GM21528 (cell line): ENCODE measurements at regions not wholly inside any gene's neighbourhood (a gene's known extent, or its start where the extent isn't known, plus 50 kb on each side); places are given as distances from the start of the nearest gene placed in this dataset.

Source experiments
- ATAC-seq: cut with Tn5 transposase; IDR thresholded peaks from one replicate; pipeline ENCODE4 v1.9.1; 2021; ENCODE audit warnings: mild to moderate bottlenecking, moderate library complexity; ENCODE audit not compliant: unreplicated experiment, low FRiP score

GRCh38 chr3:161977850-161978249 is 481.2 kb downstream of the OTOL1 start:
- ATAC-seq = no peak

GRCh38 chr3:161987933-161988332 is 491.3 kb downstream of the OTOL1 start:
- no peak for ATAC-seq

GRCh38 chr3:161989012-161989411 is 492.4 kb downstream of the OTOL1 start:
- ATAC-seq = no peak

- no peak for ATAC-seq
Observed at GRCh38 chr3:161990036-161990435, 493.4 kb downstream of the OTOL1 start.

GRCh38 chr3:161991901-161992540 is 495.4 kb downstream of the OTOL1 start:
- no peak for ATAC-seq

- ATAC-seq = no peak
Observed at GRCh38 chr3:161999846-162000245, 503.2 kb downstream of the OTOL1 start.

GRCh38 chr3:162007722-162008121 is 511.1 kb downstream of the OTOL1 start:
- ATAC-seq = no peak

- ATAC-seq = no peak
Observed at GRCh38 chr3:162012633-162013032, 516.0 kb downstream of the OTOL1 start.

- ATAC-seq = no peak
Observed at GRCh38 chr3:162014284-162014683, 517.7 kb downstream of the OTOL1 start.

- no peak for ATAC-seq
Observed at GRCh38 chr3:162015856-162016255, 519.2 kb downstream of the OTOL1 start.

- no peak for ATAC-seq
Observed at GRCh38 chr3:162019817-162020216, 523.2 kb downstream of the OTOL1 start.

GRCh38 chr3:162021206-162021605 is 524.6 kb downstream of the OTOL1 start:
- ATAC-seq = no peak

- ATAC-seq = no peak
Observed at GRCh38 chr3:162022911-162023310, 526.3 kb downstream of the OTOL1 start.

GRCh38 chr3:162029736-162030135 is 533.1 kb downstream of the OTOL1 start:
- no peak for ATAC-seq

GRCh38 chr3:162034368-162034767 is 537.8 kb downstream of the OTOL1 start:
- no peak for ATAC-seq

- ATAC-seq = no peak
Observed at GRCh38 chr3:162041622-162042021, 545.0 kb downstream of the OTOL1 start.

- no peak for ATAC-seq
Observed at GRCh38 chr3:162052636-162053035, 556.0 kb downstream of the OTOL1 start.

GRCh38 chr3:162072656-162073164 is 576.1 kb downstream of the OTOL1 start:
- no peak for ATAC-seq

GRCh38 chr3:162073422-162073975 is 576.9 kb downstream of the OTOL1 start:
- no peak for ATAC-seq

- no peak for ATAC-seq
Observed at GRCh38 chr3:162077108-162077507, 580.5 kb downstream of the OTOL1 start.

- ATAC-seq = no peak
Observed at GRCh38 chr3:162082516-162082915, 585.9 kb downstream of the OTOL1 start.

GRCh38 chr3:162087361-162087760 is 590.8 kb downstream of the OTOL1 start:
- no peak for ATAC-seq
